ENCODE measurements at regions not wholly inside any gene's neighbourhood (a gene's known extent, or its start where the extent isn't known, plus 50 kb on each side); places are given as distances from the start of the nearest gene placed in this dataset.

- no peak for TF ChIP-seq POLR2A (IDR thresholded peaks at IDR 0.05; ENCODE audit: low read depth)
- TF ChIP-seq, protein P1, sequence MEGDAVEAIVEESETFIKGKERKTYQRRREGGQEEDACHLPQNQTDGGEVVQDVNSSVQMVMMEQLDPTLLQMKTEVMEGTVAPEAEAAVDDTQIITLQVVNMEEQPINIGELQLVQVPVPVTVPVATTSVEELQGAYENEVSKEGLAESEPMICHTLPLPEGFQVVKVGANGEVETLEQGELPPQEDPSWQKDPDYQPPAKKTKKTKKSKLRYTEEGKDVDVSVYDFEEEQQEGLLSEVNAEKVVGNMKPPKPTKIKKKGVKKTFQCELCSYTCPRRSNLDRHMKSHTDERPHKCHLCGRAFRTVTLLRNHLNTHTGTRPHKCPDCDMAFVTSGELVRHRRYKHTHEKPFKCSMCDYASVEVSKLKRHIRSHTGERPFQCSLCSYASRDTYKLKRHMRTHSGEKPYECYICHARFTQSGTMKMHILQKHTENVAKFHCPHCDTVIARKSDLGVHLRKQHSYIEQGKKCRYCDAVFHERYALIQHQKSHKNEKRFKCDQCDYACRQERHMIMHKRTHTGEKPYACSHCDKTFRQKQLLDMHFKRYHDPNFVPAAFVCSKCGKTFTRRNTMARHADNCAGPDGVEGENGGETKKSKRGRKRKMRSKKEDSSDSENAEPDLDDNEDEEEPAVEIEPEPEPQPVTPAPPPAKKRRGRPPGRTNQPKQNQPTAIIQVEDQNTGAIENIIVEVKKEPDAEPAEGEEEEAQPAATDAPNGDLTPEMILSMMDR (IDR thresholded peaks at IDR 0.05), result no peak
Observed at GRCh38 chr5:6218517-6218916, 159.8 kb downstream of the MED10 start.
